DMS 273 treated with DMSO at 0.1 percent for 48 hours (cell line): ENCODE measurements at regions not wholly inside any gene's neighbourhood (a gene's known extent, or its start where the extent isn't known, plus 50 kb on each side); places are given as distances from the start of the nearest gene placed in this dataset.
"Not testable (repeated sequence)": the region's sequence is repeated elsewhere in the genome, so short reads cannot be mapped to it uniquely, and the experiment has no call there.

ENCODE experiments used
- DNase-seq: peaks from one replicate; lab custom pipeline; 2025; lab: John Stamatoyannopoulos, UW

- no peak for DNase-seq
These were observed 137.2 kb downstream of the NOC3L start for GRCh38 chr10:94225589-94225988.

- DNase-seq: no peak
These were observed 132.5 kb downstream of the NOC3L start for GRCh38 chr10:94230134-94230785.

GRCh38 chr10:94232711-94233383, 129.9 kb downstream of the NOC3L start:
- DNase-seq: no peak

- no peak for DNase-seq
These were observed 127.3 kb downstream of the NOC3L start for GRCh38 chr10:94235461-94235860.

GRCh38 chr10:94238006-94238617, 124.6 kb downstream of the NOC3L start:
- DNase-seq: no peak

GRCh38 chr10:94239696-94240095, 123.0 kb downstream of the NOC3L start:
- DNase-seq: no peak

GRCh38 chr10:94240491-94240890, 122.2 kb downstream of the NOC3L start:
- DNase-seq: no peak

GRCh38 chr10:94240901-94241300, 121.8 kb downstream of the NOC3L start:
- DNase-seq: no peak

GRCh38 chr10:94251098-94251497, 111.6 kb downstream of the NOC3L start:
- DNase-seq: no peak

GRCh38 chr10:94251568-94251967, 111.2 kb downstream of the NOC3L start:
- no peak for DNase-seq

- DNase-seq: not testable (repeated sequence)
These were observed 105.3 kb downstream of the NOC3L start for GRCh38 chr10:94257407-94257806.

GRCh38 chr10:94260455-94260854, 102.3 kb downstream of the NOC3L start:
- DNase-seq: no peak

- DNase-seq: no peak
These were observed 98.7 kb downstream of the NOC3L start for GRCh38 chr10:94264085-94264484.

- DNase-seq: no peak
These were observed 96.6 kb downstream of the NOC3L start for GRCh38 chr10:94266091-94266490.

- DNase-seq: no peak
These were observed 94.1 kb downstream of the NOC3L start for GRCh38 chr10:94268652-94269051.

GRCh38 chr10:94274142-94274787, 88.5 kb downstream of the NOC3L start:
- no peak for DNase-seq

GRCh38 chr10:94276140-94276539, 86.6 kb downstream of the NOC3L start:
- DNase-seq: no peak

- DNase-seq: no peak
These were observed 85.3 kb downstream of the NOC3L start for GRCh38 chr10:94277450-94277849.

- DNase-seq: no peak
These were observed 82.7 kb downstream of the NOC3L start for GRCh38 chr10:94279835-94280709.

- no peak for DNase-seq
These were observed 81.1 kb downstream of the NOC3L start for GRCh38 chr10:94281654-94282053.

GRCh38 chr10:94282369-94282768, 80.4 kb downstream of the NOC3L start:
- no peak for DNase-seq
